HG02943 (cell line): ENCODE measurements at regions not wholly inside any gene's neighbourhood (a gene's known extent, or its start where the extent isn't known, plus 50 kb on each side); places are given as distances from the start of the nearest gene placed in this dataset.

Experiments used
- ATAC-seq: cut with Tn5 transposase; IDR thresholded peaks from one replicate; pipeline ENCODE4 v1.9.1; 2021; ENCODE audit warnings: mild to moderate bottlenecking, low read depth, moderate library complexity; ENCODE audit not compliant: unreplicated experiment

DNA sequence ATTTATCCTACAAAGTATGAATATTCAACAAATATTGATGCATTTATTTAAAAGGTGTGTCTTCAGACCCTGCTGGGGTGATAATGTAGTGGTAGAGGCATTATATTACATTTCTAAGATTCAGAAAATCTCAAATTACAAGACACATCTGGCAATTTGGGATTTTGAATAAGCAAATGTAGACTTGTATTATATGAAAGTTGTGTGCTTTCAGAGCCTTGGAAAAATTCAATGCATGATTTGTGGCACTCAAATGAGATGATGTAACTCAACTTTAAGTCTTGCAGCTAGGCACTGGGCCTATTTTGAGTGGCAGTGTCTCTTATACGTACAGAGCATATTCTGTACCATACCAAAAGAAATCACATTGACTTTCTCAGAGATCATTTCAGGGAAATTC is 214.4 kb downstream of the ETS1 start:
- ATAC-seq, result no peak

DNA sequence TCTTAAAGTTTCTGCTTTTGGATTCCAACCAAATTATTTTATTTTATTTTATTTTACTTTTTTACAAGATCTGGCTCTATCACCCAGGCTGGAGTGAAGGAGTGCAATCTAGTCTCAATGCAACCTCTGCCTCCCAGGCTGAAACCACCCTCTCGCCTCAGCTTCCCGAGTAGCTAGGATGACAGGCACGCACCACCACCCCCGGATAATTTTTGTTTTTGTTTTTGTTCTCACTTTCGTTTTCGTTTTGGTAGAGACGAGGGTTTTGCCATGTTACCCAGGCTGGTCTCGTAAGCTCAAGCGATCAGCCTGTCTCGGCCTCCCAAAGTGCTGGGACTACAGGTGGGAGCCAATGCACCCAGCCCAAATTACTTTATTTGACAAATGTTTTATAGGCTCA is 219.8 kb downstream of the ETS1 start:
- peak; percentile 65 for ATAC-seq

DNA sequence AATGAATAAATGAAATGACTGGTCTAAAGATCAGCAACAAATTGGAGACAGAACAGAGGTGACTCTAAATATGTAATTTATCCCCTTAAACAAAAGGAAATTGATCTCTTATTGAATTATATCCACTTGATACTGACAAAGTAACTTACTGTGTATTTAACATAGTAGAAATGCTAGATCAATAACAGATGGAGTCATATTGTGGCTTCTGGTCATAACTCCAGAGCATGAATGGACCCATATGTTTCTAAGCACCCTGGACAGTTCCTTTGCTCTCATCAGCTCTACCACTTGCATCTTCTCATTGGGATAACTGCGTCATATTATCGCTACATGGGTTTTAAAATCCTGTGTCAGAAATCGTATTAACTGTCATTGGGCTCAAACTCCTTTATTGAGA is 222.3 kb downstream of the ETS1 start:
- no peak for ATAC-seq

DNA sequence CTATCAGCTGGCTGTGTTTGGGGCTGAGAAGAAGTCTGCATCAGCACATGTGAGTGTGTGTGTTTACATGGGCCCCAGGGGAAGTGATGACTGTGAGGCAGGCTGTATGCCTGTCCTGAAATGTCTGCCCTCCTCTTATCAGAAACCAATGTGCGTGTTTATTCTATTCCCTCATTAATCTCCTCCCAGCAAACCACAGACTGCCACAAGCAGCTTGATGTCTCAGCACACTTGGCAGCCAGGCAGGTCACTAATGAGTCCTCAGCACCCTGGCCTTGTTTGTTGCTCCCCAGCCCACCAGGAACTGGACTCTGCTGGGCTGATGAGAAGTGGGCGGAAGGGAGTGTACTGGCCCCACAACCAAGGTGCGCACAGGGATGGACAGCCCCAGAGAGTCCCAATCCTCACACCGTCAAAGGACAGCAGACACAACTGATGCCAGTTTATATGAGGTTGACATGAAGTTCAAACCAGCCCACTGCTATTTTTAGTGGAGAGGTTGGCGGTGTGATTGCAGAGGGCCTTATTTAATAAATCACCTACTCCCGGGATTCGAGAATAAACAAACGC is 225.8 kb downstream of the ETS1 start:
- no peak for ATAC-seq

DNA sequence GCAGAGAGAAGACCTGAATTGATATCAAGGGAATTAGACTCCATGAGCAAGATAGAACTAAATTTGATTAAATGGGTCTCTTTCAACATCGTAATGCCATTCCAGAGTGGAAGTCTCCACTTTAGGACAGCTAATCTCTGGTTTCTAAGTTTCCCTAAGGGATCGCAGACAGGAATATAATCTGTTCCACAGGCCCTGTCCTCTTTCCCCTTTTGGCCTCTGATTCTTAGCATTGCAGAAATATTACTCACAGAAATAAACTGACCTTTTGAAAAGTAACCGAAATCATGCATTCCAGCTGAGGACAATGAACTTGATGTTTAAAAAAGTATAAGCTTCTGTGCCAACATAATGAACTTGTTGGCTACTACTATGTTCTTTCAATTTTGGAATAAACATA is 227.8 kb downstream of the ETS1 start:
- no peak for ATAC-seq

DNA sequence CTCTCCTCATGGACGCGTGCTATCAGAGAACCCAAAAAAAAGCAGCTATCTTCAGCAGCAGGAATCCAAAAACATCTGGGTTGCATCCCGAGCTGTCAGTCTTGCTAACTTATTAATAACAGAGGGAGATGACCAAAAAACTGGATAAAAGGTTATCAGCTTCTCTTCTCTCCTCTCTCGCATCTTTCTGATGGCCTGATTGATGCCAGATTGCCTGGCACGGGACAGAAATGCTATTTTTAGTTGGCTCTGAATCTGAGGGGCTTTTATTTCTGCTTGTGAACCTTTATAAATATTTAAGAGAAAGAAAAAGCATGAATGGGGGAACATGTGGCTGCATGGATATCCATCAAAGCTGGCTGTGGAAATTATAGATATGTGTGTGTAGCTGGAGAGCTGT is 230.3 kb downstream of the ETS1 start:
- no peak for ATAC-seq

DNA sequence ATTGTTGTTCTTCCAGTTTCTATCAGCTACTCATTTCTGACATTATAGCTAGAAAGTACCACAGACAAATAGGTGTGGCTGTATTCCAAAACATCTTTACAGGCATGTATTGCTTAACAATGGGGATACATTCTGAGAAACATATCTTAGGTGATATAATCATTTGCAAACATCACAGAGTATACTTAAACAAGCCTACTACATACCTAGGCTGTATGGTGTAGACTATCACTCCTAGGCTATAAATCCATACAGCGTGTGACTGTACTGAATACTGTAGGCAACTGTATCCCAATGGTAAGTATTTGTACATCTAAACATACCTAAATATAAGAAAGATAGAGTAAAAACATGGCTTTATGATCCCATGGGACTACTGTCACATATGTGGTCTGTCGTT is 231.8 kb downstream of the ETS1 start:
- no peak for ATAC-seq

DNA sequence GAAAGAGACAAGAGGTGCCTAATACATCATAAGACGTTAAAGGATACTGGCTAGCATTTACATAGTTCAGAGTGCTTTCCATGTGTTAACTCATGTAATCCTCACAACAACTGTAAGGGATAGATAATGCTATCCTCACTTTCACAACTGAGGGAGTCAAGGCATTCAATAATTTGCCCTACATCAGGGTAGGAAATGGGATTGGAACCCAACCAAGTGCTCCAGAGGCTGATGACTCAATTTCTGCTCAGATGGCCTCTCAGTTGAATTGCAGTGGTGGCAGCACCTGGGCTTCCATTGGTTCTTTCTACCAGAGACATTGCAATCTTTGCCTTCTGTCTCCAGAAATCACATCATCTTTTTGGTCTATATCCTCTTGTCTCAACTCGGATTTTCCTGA is 232.9 kb downstream of the ETS1 start:
- no peak for ATAC-seq

DNA sequence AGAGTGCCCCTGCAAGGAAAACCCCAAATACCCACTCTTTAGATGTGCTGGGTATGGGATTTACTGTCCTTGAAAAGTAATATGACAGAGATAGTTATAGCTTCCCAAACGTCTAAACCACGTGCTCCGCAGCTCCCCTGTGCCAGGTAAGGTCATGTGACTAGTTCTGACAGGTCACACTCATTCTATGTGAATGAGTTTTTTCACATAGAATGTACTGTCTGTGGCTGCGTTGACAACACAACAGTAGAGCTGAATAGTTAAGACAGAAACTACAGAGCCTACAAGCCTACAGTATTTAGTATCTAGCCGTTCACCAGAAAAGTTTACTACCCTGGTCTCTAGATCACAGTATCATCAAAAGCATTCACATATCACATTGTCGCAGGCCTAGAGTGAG is 236.2 kb downstream of the ETS1 start:
- no peak for ATAC-seq

DNA sequence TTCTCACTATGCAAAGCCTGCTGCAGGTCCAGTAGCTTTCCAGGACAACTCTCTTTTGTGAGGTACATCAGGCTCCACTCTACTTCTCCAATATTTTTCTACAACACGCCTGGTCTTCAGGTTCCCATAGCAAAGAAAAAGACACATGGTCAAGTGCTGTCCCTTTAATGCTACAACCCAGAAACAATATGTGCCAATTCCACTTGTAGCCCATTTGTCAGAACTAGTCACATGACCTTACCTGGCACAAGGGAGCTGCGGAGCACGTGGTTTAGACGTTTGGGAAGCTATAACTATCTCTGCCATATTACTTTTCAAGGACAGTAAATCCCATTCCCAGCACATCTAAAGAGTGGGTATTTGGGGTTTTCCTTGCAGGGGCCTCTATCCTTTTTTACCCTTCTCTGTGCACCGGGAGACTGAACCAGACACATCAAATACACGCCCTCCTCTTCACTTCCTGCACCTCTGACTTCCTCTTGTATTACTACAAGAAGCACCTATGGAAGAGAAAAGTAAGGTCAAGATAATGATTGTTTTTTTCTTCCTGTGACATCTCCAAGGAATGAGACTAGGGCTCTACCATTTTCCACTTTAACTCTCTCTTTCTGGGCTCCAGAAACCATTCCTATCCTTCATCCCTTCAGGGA is 237.6 kb downstream of the ETS1 start:
- ATAC-seq, result no peak

DNA sequence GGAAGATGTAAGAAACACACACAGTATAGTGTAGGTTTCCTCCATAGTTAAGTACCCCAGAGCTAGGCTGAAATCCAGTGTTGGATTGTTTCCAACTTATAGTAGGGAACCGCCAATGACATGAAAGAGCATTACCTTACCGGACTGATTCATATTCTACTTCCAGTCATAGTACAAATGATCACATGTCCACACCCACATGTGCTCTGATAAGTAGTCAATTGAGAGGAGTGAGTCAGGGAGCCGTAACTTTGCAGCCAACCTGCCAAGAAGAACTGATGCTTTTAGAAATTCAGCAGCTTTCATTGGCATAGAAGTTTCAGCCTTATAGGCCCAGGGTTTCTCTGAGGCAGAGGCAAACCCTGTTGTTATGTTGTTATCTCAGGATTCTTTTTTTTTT is 240.6 kb downstream of the ETS1 start:
- no peak for ATAC-seq

DNA sequence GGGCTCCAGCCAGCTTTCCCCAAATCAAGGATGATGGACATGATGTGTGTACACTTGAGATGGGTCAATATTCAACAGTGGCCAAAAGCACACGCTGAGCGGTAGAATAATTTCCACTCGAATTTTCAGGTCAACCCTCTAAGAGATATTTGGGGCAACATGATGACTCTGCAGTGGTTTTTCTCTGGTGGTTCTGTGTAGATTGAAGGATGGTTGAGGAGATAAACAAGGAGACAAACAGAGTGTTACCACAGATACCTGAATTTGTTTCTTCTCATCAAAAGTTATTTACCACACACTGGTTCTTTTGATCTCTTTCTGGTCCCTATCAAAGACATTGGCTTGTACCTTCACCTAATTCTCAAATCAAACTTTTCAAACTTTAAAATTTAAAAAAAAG is 242.0 kb downstream of the ETS1 start:
- no peak for ATAC-seq

DNA sequence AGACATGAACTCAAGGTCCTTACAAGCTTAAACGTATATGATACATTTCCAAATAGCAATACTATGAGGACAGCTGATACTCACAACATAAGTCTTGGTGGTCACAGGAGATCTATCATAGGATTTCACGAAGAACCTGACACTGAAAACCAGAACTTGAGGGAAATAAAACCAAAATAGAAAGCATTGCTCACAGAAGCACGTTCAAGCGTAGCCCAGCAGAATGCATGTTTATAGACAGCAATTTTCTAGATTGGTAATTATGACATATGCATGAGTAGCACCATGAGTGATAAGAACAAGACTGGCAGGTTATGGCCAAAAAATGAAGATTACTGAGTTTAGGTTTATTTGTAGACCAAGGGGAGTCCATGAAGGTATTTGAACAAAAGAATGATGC is 243.5 kb downstream of the ETS1 start:
- no peak for ATAC-seq

DNA sequence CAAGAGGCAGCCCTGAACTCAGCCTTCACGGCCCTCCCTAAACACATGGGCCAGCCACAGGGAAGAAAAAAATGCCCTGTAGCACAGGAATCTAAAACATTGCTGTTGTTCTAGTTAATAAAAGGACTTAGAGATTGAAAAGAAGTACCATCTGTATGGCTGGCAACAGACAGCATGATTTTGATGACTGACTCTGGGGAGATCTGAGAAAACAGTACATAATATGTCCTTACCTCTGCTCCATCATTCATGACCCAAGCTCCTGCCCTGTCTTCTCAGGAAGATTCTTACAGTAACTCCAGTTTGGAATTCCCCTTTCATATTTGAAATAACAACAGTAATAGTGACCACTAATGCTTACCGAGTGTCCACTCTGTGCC is 244.2 kb downstream of the ETS1 start:
- peak; percentile 35 for ATAC-seq

DNA sequence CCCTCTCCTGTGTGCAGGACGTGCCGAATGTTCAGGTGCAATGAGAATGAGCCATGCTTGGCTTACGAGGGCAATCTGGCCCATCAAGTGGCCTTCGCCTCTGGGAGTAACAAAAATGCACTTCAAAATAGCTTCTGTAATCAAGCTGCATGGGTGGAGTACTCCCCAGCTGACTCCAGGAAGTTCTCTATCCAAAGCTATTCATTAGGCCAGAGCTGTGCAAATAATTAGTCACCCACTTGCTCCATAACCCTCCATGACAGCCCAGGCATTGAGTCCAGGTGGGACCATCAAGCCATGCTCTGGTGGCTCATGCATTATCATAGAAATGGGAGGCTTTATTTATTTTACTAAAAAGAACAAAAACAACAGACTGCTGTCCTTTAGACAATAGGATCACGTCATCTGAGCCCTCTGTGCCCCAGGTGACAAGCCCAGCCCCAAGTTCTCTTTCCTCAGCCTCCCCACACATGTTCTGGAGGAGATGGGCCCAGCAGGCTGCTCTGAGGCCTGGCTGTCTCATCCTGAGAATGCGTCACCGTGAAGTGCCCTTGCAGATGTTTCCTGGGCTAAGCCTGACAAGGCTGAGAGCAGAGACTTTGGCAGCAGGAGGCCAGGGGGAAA is 244.7 kb downstream of the ETS1 start:
- peak; percentile 88 for ATAC-seq

DNA sequence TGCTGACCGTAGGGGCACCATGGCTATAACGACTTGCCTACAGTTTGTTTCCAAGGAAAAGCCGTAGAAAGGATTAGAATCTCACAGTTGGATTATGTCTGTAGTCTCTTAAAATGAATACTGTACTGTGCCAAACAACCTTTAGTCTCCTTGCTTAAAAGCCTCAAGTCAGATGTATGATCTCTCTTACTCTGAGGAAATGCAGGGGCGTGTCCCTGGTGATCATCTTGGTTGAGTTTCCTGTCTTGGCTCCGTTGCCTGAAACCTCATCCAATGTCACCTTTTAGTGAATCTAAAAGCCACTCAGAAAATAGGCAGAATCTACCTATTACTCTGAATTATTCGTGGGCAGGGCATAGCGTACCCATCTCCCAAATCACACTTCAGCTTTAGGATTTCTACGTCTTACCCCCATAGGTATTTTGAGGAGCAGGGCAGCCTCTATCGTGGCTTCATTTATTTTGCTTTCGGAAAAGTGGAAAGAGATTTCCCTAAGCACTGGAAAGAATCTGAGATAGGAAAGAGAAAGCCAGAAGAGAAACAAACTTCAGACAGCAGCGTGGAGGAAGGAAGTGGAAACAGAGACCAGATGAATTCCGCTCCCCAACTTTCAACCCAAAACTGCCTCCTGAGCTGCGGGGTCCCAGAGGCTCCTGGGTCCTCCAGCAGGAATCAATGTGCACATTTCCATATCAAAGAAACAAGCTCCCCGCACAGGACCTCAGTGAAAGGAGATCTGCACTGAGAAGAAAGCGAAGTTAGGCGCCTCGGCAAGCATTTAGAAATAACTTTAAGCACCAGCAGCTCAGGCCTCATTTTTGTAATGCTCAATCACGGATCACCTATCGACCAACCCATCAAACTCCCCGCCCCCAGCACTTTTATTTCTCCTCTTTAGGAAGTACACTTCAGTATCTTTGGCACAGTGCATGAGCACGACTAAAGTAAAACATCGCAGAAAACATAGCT is 245.8 kb downstream of the ETS1 start:
- no peak for ATAC-seq

DNA sequence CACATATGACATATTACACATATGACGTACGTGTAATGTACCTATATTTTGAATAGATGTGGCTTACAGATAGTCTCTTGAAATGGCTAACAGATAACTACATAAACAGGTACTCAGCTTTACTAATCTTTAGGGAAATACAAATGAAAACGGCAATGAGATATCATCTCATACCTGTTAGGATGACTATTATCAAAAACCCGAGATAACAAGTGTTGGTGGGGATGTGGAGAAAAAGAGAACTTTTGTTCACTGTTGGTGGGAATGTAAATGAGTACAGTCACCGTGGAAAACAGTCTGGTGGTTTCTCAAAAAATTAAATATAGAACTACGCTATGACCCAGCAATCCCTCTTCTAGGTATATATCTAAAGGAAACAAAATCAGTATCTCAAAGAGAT is 247.6 kb downstream of the ETS1 start:
- no peak for ATAC-seq

DNA sequence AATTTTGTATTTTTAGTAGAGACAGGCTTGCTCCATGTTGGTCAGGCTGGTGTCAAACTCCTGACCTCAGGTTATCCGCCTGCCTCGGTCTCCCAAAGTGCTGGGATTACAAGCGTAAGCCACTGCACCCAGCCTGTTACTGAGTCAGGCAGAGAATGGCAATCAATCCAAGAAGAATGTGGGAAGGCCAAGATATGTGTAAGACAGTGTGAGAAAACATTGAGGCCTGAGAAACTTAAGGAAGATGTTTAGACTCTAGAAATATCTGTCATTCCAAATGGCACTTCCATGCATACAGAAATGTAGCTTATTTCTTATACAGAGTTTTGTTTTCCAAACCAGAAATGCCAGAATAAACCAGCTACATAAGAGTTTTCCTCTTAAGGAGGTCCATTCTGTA is 248.5 kb downstream of the ETS1 start:
- no peak for ATAC-seq

DNA sequence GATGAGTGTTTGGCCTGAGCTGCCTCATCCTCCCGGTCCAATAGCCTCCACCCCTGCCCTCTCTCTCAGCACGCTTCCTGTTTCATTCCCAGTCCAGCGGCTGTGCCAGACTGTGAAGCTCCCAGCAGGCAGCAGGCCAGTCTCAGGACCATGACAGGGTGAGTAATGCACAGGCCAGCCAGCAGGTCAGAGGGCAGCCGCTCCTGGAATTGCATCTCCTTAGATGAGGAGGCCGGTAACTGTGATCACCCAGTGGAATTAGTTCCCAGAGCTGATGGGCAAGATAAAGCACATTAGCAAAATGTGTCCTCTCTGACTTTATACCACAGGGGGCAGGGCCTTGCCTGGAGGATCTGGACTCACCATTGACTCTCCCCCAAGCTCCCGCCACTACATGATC is 251.2 kb downstream of the ETS1 start:
- no peak for ATAC-seq

DNA sequence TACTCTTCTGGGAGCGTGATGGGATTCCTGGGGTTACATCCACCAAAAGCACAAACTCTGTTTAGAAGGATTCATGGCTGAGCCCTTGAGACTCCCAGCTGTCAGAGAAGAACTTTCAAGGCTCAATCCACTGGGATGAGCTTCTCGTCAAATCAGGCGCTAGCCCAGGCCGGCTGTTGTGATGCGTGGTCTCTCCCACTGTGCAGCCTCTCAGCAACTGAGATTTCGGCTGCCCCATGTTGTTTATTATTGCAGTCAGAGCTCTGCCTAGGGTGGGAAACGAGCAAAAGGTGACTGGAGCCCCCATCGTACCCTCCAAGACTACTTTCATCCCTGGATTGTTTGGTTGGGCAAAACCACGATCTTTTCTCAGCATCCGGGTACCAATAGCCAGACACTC is 251.6 kb downstream of the ETS1 start:
- ATAC-seq, result no peak

DNA sequence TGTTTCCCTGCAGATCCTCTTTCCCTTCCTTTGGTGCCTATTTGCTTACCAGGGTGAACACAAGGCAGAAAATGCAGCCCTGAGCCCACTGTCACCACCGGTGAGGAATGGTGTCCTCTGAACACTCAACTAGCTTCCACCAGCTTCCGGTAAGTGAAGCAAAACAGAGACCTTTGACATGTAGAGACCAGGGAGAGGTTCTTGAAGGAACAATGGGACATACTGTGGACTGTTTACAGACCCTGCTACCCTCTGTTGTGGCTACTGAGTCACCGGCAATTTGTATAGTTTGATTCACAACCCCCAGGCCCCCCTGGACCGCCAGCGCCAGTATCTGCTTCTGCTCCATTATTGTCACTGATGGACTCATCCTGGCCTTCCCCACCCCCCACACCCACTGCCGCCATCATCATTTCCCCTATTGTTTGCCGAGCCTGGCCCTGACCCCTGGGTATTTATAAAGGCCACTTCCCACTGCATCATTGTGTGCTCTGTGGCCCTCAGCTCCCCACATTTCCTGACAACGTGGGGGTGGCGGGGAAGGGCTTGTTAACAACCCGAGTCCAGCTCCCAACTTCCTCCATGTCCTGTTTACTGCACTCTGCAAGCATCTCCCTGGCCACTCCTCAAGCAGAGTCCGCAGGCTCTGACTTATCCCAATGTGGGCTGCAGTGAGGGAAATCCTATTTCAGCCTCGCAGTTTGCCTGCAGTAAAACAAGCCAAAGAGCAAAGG is 252.9 kb downstream of the ETS1 start:
- no peak for ATAC-seq
